VCaP (cell line): ENCODE measurements at regions not wholly inside any gene's neighbourhood (a gene's known extent, or its start where the extent isn't known, plus 50 kb on each side); places are given as distances from the start of the nearest gene placed in this dataset.

Experiments used
- H3K27ac ChIP-seq: fragments of 450-650 bp; 2 replicates; pipeline ENCODE4 v1.5.1; 2017
- CTCF ChIP-seq: fragments of 450-650 bp; conservative IDR thresholded peaks from 2 replicates; pipeline ENCODE4 v1.5.1; 2017; ENCODE audit warnings: mild to moderate bottlenecking, moderate library complexity

- H3K27ac ChIP-seq: no peak overlapping the region
- peak; percentile 29; the same call in 1 of the 2 replicates for TF ChIP-seq CTCF
Observed at GRCh38 chr6:80921861-80922460, 815.5 kb downstream of the BCKDHB start.

GRCh38 chr6:80907831-80908230, 801.4 kb downstream of the BCKDHB start:
- TF ChIP-seq CTCF: no peak

GRCh38 chr6:80903711-80904110, 797.2 kb downstream of the BCKDHB start:
- no peak overlapping the region for H3K27ac ChIP-seq
- no peak for TF ChIP-seq CTCF

More at GRCh38 chr6:80907831-80908230, 801.4 kb downstream of the BCKDHB start:
- H3K27ac ChIP-seq: no peak overlapping the region

- H3K27ac ChIP-seq: no peak overlapping the region
- no peak for TF ChIP-seq CTCF
Observed at GRCh38 chr6:80886475-80886874, 780.0 kb downstream of the BCKDHB start.

GRCh38 chr6:80872951-80873308, 766.5 kb downstream of the BCKDHB start:
- TF ChIP-seq CTCF: no peak
- H3K27ac ChIP-seq: no peak overlapping the region

- TF ChIP-seq CTCF: no peak
- no peak overlapping the region for H3K27ac ChIP-seq
Observed at GRCh38 chr6:80872199-80872950, 765.9 kb downstream of the BCKDHB start.

GRCh38 chr6:80862756-80863155, 756.3 kb downstream of the BCKDHB start:
- H3K27ac ChIP-seq: no peak overlapping the region
- TF ChIP-seq CTCF: no peak
